A673 (cell line): ENCODE measurements at regions not wholly inside any gene's neighbourhood (a gene's known extent, or its start where the extent isn't known, plus 50 kb on each side); places are given as distances from the start of the nearest gene placed in this dataset.

ENCODE experiments used
- BruUV-seq: library from RNA; stranded (reverse); fragments of 400-500 nt; replicated peaks from 2 replicates; lab custom pipeline; 2021; lab: Mats Ljungman, UMichigan
- CTCF ChIA-PET: fragments of 300-600 bp; sonication (Branson Sonifier 250); formaldehyde crosslinking; loops from one replicate; lab custom pipeline; 2022; ENCODE audit warnings: antibody characterized with exemption; lab: Charles Lee
- POLR2A ChIA-PET: fragments of 300-600 bp; sonication (Branson Sonifier 250); formaldehyde crosslinking; loops from one replicate; lab custom pipeline; 2022; ENCODE audit warnings: antibody characterized with exemption; ENCODE audit not compliant: low non-redundant PET; lab: Charles Lee
- DNase-seq: peaks from one replicate; pipeline ENCODE4 v3.0.0-alpha.2; 2015; ENCODE audit warnings: low spot score
- H3K27ac ChIP-seq: fragments of 200-600 bp; sonication (generic); 2 replicates; pipeline ENCODE4 v1.5.1; 2016; ENCODE audit warnings: mixed run types, low read depth, mild to moderate bottlenecking, mixed read lengths, antibody characterized with exemption, low read length; ENCODE audit not compliant: poor library complexity, severe bottlenecking
- H3K27me3 ChIP-seq: fragments of 200-600 bp; sonication (generic); replicated peaks from 2 replicates; pipeline ENCODE4 v1.6.1; 2017; ENCODE audit warnings: mixed run types, low read depth, mild to moderate bottlenecking, mixed read lengths, antibody characterized with exemption, low read length; ENCODE audit not compliant: insufficient read depth, poor library complexity
- H3K36me3 ChIP-seq: fragments of 200-600 bp; sonication (generic); 2 replicates; pipeline ENCODE4 v1.6.1; 2016; ENCODE audit warnings: mixed run types, mild to moderate bottlenecking, mixed read lengths, antibody characterized with exemption, low read length; ENCODE audit not compliant: insufficient read depth, poor library complexity, severe bottlenecking
- H3K4me1 ChIP-seq: fragments of 200-600 bp; sonication (generic); 2 replicates; pipeline ENCODE4 v1.6.1; 2017; ENCODE audit warnings: mixed run types, mild to moderate bottlenecking, mixed read lengths, antibody characterized with exemption, low read length; ENCODE audit not compliant: insufficient read depth, poor library complexity, severe bottlenecking
- H3K4me3 ChIP-seq: fragments of 200-600 bp; sonication (generic); 2 replicates; pipeline ENCODE4 v1.5.1; 2016; ENCODE audit warnings: low read depth, mixed run types, mild to moderate bottlenecking, mixed read lengths, low read length; ENCODE audit not compliant: poor library complexity, severe bottlenecking
- H3K9me3 ChIP-seq: fragments of 200-600 bp; sonication (generic); 2 replicates; pipeline ENCODE4 v1.6.1; 2016; ENCODE audit warnings: mixed run types, low read depth, mild to moderate bottlenecking, mixed read lengths, antibody characterized with exemption, low read length; ENCODE audit not compliant: poor library complexity, severe bottlenecking
- CTCF ChIP-seq: fragments of 300-800, 200-600 bp; sonication (generic); conservative IDR thresholded peaks from 2 replicates; pipeline ENCODE4 v1.5.1; 2017; ENCODE audit warnings: low read depth, mild to moderate bottlenecking, antibody characterized with exemption, low read length, moderate library complexity, mixed read lengths
- EZH2 ChIP-seq: fragments of 200-600 bp; sonication (generic); IDR thresholded peaks from 2 replicates; pipeline ENCODE4 v1.6.1; 2017; ENCODE audit warnings: borderline replicate concordance, low read depth, mild to moderate bottlenecking, mixed read lengths, antibody characterized with exemption, low read length; ENCODE audit not compliant: poor library complexity, severe bottlenecking
- intact Hi-C: fragments of 100-400 bp; cut with micrococcal nuclease; formaldehyde crosslinking; loops from one replicate; pipeline ENCODE4 v1.10.0; 2022; ENCODE audit not compliant: unreplicated experiment

DNA sequence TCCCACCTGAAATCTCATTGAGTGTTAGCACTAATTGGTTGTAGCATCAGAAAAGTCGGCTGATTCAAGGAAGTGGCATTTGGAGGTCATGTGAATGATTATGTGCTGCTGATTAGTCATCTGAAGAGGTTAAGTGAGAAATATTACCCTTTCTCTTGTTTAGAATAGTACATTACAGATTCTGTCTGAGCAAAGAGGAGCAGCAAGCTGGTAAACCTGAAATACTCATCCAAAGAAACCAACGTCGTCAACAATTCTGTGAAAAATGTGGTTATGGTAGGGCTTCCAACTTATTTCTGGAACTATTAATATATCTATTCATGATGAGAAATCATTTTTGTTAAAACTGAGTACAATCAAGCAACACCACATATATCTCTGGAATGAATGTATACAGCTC lies 1024.9 kb downstream of the TUSC7 start:
- Histone ChIP-seq H3K27ac (no peak overlapping the region), H3K4me3 (no peak overlapping the region), H3K36me3 (no peaks in the 10 kb centered on the region), H3K27me3 (no peaks in the 10 kb centered on the region), H3K4me1 (no peaks in the 10 kb centered on the region), H3K9me3 (no peaks in the 10 kb centered on the region)
- no peak for DNase-seq
- no TSS peak for BruUV-seq
- TF ChIP-seq EZH2, result no peak
- TF ChIP-seq CTCF, result no peak
- POLR2A ChIA-PET, result no interaction called here
- intact Hi-C loops, result no loop called here
- CTCF ChIA-PET, result no interaction called here

- no peak for DNase-seq
- H3K27ac ChIP-seq, result no peak overlapping the region
- POLR2A ChIA-PET, result no interaction called here
- H3K4me1 ChIP-seq, result no peaks in the 10 kb centered on the region
- H3K4me3 ChIP-seq, result no peak overlapping the region
- intact Hi-C loops, result no loop called here
- H3K36me3 ChIP-seq, result no peaks in the 10 kb centered on the region
- BruUV-seq, result no TSS peak
- no peaks in the 10 kb centered on the region for H3K9me3 ChIP-seq
- CTCF ChIA-PET, result no interaction called here
- TF ChIP-seq EZH2, result no peak
- TF ChIP-seq CTCF, result no peak
- H3K27me3 ChIP-seq, result no peaks in the 10 kb centered on the region
Observed at GRCh38 chr3:117735481-117736101, 1026.0 kb downstream of the TUSC7 start.

GRCh38 chr3:117736846-117737245 lies 1027.3 kb downstream of the TUSC7 start:
- DNase-seq, result no peak
- intact Hi-C loops, result no loop called here
- no peak overlapping the region for H3K4me3 ChIP-seq
- no peaks in the 10 kb centered on the region for H3K36me3 ChIP-seq
- H3K4me1 ChIP-seq, result no peaks in the 10 kb centered on the region
- no TSS peak for BruUV-seq
- H3K9me3 ChIP-seq, result no peaks in the 10 kb centered on the region
- no peak overlapping the region for H3K27ac ChIP-seq
- TF ChIP-seq CTCF (no peak), EZH2 (no peak)
- ChIA-PET POLR2A (no interaction called here), CTCF (no interaction called here)
- no peaks in the 10 kb centered on the region for H3K27me3 ChIP-seq
